ENCODE measurements at regions not wholly inside any gene's neighbourhood (a gene's known extent, or its start where the extent isn't known, plus 50 kb on each side); places are given as distances from the start of the nearest gene placed in this dataset.

DNA sequence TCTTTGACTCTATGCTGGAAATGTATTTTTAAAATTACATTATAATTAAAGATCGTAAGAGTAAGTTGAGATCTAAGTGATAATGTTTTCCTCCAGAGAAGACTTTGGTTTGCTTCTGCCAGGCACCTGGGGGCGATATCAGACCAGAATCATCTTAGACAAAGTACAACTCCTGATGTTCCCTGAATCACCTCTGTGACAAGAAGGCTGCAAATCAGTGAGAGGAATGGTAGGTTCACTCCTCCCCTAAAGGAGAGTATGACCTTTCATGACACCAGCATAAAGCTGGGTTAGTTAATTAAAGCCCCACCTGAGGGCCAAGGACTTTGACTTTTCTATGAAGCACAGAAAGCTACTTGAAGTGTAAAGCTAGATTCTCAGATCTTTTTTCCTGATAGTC lies 114.4 kb upstream of the DTNA start:
- intact Hi-C loops (cut with micrococcal nuclease; ENCODE audit: unreplicated experiment): loop anchor here (5.0 kb wide), 1 partner anchor 192 kb away; no protein-coding TSS in a partner anchor
- TF ChIP-seq, protein P1, sequence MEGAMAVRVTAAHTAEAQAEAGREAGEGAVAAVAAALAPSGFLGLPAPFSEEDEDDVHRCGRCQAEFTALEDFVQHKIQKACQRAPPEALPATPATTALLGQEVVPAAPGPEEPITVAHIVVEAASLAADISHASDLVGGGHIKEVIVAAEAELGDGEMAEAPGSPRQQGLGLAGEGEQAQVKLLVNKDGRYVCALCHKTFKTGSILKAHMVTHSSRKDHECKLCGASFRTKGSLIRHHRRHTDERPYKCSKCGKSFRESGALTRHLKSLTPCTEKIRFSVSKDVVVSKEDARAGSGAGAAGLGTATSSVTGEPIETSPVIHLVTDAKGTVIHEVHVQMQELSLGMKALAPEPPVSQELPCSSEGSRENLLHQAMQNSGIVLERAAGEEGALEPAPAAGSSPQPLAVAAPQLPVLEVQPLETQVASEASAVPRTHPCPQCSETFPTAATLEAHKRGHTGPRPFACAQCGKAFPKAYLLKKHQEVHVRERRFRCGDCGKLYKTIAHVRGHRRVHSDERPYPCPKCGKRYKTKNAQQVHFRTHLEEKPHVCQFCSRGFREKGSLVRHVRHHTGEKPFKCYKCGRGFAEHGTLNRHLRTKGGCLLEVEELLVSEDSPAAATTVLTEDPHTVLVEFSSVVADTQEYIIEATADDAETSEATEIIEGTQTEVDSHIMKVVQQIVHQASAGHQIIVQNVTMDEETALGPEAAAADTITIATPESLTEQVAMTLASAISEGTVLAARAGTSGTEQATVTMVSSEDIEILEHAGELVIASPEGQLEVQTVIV (IDR thresholded peaks at IDR 0.05; ENCODE audit: borderline replicate concordance, partially characterized antibody): no peak
- TF ChIP-seq POLR2AphosphoS5 (IDR thresholded peaks at IDR 0.05; ENCODE audit: low read length) (no peak), JUND (IDR thresholded peaks at IDR 0.05; ENCODE audit: low read depth, low read length) (no peak)

More for the DNA sequence above, 114.4 kb upstream of the DTNA start:
- ChIA-PET RAD21 (ENCODE audit: unreplicated experiment) (interaction anchor here (0.6 to 1.4 kb wide), 3 partner anchors 66 to 645 kb away, joined by 6 to 9 read pairs (median 6); partner anchors contain the start of gene ZNF397), POLR2A (no interaction called here), SMC1A (ENCODE audit: uncharacterized antibody, unreplicated experiment) (interaction anchor here (0.6 to 7.1 kb wide), 4 partner anchors 61 to 1363 kb away, joined by 3 to 39 read pairs (median 6); no protein-coding TSS in a partner anchor), CTCF (interaction anchor here (0.7 to 3.6 kb wide), 9 partner anchors 11 to 755 kb away, joined by 3 to 26 read pairs (median 4); no protein-coding TSS in a partner anchor)
- DNase-seq (ENCODE audit: low read depth, low spot score) (no peak), FAIRE-seq (no peak), ATAC-seq (no peak; the same call in 2 of the 3 replicates)
- Histone ChIP-seq H4K20me1 (ENCODE audit: control insufficient read depth, insufficient read depth) (no peaks in the 10 kb centered on the region), H3K79me2 (ENCODE audit: control insufficient read depth, insufficient read depth, low read length) (no peaks in the 10 kb centered on the region), H2AFZ (ENCODE audit: control insufficient read depth, low read depth, low read length) (no peak overlapping the region), H3K27ac (ENCODE audit: control insufficient read depth, insufficient read depth) (no peak overlapping the region), H3K9ac (ENCODE audit: control insufficient read depth, insufficient read depth, low read length) (no peak overlapping the region), H3K9me3 (replicated peaks; ENCODE audit: control insufficient read depth, insufficient read depth, low read length) (no peaks in the 10 kb centered on the region), H3K4me3 (no peak overlapping the region), H3K4me1 (ENCODE audit: control insufficient read depth, insufficient read depth, low read length) (no peaks in the 10 kb centered on the region), H3K36me3 (ENCODE audit: control insufficient read depth in 2 of 2, insufficient read depth in 2 of 2, low read length in 1 of 2) (no peaks in the 10 kb centered on the region), H3K27me3 (replicated peaks in 1 of 2; ENCODE audit: control insufficient read depth in 2 of 2, insufficient read depth in 2 of 2, low read length in 1 of 2) (no peaks in the 10 kb centered on the region; a peak in 1 of 4 replicates), H3K4me2 (ENCODE audit: control insufficient read depth, insufficient read depth) (no peak overlapping the region)
- in situ Hi-C loops (cut with MboI): no loop called here
- no TSS peak for BruUV-seq (replicated peaks)
- 0% methylated on average over 2 of the region's 2 CpGs for WGBS (ENCODE audit: insufficient coverage, insufficient replicate concordance, low lambda C conversion rate, missing lambda C conversion rate)

Data from GM12878 (cell line).